Common myeloid progenitor, CD34-positive (primary cell): ENCODE measurements at regions not wholly inside any gene's neighbourhood (a gene's known extent, or its start where the extent isn't known, plus 50 kb on each side); places are given as distances from the start of the nearest gene placed in this dataset.

Source experiments
- CTCF ChIA-PET: fragments of 350-600 bp; sonication (Branson Sonifier 250); formaldehyde crosslinking; loops from one replicate; lab custom pipeline; 2021; ENCODE audit warnings: antibody characterized with exemption; lab: Charles Lee
- POLR2A ChIA-PET: fragments of 350-600 bp; sonication (Branson Sonifier 250); formaldehyde crosslinking; loops from one replicate; lab custom pipeline; 2021; ENCODE audit warnings: antibody characterized with exemption; lab: Charles Lee
- DNase-seq, 3 donors: peaks; one replicate each; pipeline versions ENCODE4 v3.0.0 to v3.0.0-alpha.2; 2013
- H3K27ac ChIP-seq, 2 experiments: 1 replicate in 1 of 2; 2 replicates in 1 of 2; pipeline ENCODE4 v1.7.0; 2013; ENCODE audit warnings: inconsistent platforms in 2 of 2, low read length in 2 of 2, mild to moderate bottlenecking in 2 of 2, low read depth in 1 of 2, moderate library complexity in 1 of 2; ENCODE audit not compliant: severe bottlenecking in 2 of 2, insufficient read depth in 1 of 2, poor library complexity in 1 of 2
- H3K27me3 ChIP-seq, 5 experiments: replicated peaks in 2 of 5; 1 replicate in 3 of 5; 2 replicates in 2 of 5; pipeline versions ENCODE4 v1.6.1 to v1.7.0; 2013; ENCODE audit warnings: low read length in 4 of 5, mild to moderate bottlenecking in 2 of 5, moderate library complexity in 2 of 5, inconsistent platforms in 1 of 5; ENCODE audit not compliant: insufficient read depth in 5 of 5, control insufficient read depth in 4 of 5
- H3K36me3 ChIP-seq, 4 experiments: 1 replicate in 2 of 4; 2 replicates in 2 of 4; pipeline versions ENCODE4 v1.6.1 to v1.7.0; 2013; ENCODE audit warnings: low read length in 3 of 4, control low read depth in 1 of 4, mild to moderate bottlenecking in 1 of 4; ENCODE audit not compliant: control insufficient read depth in 4 of 4, insufficient read depth in 4 of 4
- H3K4me1 ChIP-seq, 4 experiments: 1 replicate in 3 of 4; 2 replicates in 1 of 4; pipeline versions ENCODE4 v1.6.1 to v1.7.1; 2013; ENCODE audit warnings: low read length in 3 of 4, mild to moderate bottlenecking in 3 of 4, control low read depth in 1 of 4, inconsistent platforms in 1 of 4, moderate library complexity in 1 of 4; ENCODE audit not compliant: control insufficient read depth in 4 of 4, insufficient read depth in 4 of 4; ENCODE audit errors: control extremely low read depth in 1 of 4
- H3K4me3 ChIP-seq, 7 experiments: 1 replicate in 4 of 7; 2 replicates in 3 of 7; pipeline versions ENCODE4 v1.5.1 to v1.7.0; 2013; ENCODE audit warnings: mild to moderate bottlenecking in 7 of 7, low read length in 6 of 7, moderate library complexity in 6 of 7, inconsistent platforms in 2 of 7, low read depth in 2 of 7, control low read depth in 1 of 7; ENCODE audit not compliant: insufficient read depth in 4 of 7, control insufficient read depth in 1 of 7; ENCODE audit errors: extremely low read depth in 1 of 7
- H3K9me3 ChIP-seq, 5 experiments: 1 replicate in 4 of 5; 2 replicates in 1 of 5; pipeline versions ENCODE4 v1.6.1 to v1.7.1; 2013; ENCODE audit warnings: low read length in 4 of 5, mild to moderate bottlenecking in 2 of 5, inconsistent platforms in 1 of 5, low read depth in 1 of 5, moderate library complexity in 1 of 5; ENCODE audit not compliant: control insufficient read depth in 4 of 5, insufficient read depth in 2 of 5; ENCODE audit errors: control extremely low read depth in 1 of 5
- WGBS: methylation state at CpG from one replicate; pipeline ENCODE4 v1.1.5; 2013; ENCODE audit not compliant: insufficient coverage; 5-methylcytosine and 5-hydroxymethylcytosine counted together

- Histone ChIP-seq H3K27me3 (no peaks in the 10 kb centered on the region), H3K4me3 (no peak overlapping the region), H3K9me3 (peaks cover 0 to 11% (median 2%) of the 10 kb centered on the region in 5 experiments), H3K27ac (no peak overlapping the region), H3K4me1 (no peaks in the 10 kb centered on the region), H3K36me3 (no peaks in the 10 kb centered on the region)
- DNase-seq, result no peak
- ChIA-PET CTCF (no interaction called here), POLR2A (no interaction called here)
Observed at GRCh38 chr10:9685596-9685995, 1332.1 kb upstream of the CELF2 start.

GRCh38 chr10:9688711-9689110, 1329.0 kb upstream of the CELF2 start:
- CTCF ChIA-PET, result no interaction called here
- H3K36me3 ChIP-seq, result no peaks in the 10 kb centered on the region
- no peak for DNase-seq
- POLR2A ChIA-PET, result no interaction called here
- no peaks in the 10 kb centered on the region for H3K27me3 ChIP-seq
- no peak overlapping the region for H3K27ac ChIP-seq
- H3K4me3 ChIP-seq, result no peak overlapping the region
- peaks cover 0 to 3% (median 0%) of the 10 kb centered on the region in 5 experiments for H3K9me3 ChIP-seq
- H3K4me1 ChIP-seq, result no peaks in the 10 kb centered on the region

- no peak overlapping the region for H3K4me3 ChIP-seq
- H3K27ac ChIP-seq, result peak overlapping the region; percentile 34 to 40
- H3K4me1 ChIP-seq, result peaks cover 0 to 8% (median 2%) of the 10 kb centered on the region in 4 experiments
- WGBS, result no CpG with 5 or more reads among the region's 3 CpGs
- CTCF ChIA-PET, result no interaction called here
- no peaks in the 10 kb centered on the region for H3K27me3 ChIP-seq
- H3K9me3 ChIP-seq, result peaks cover 0 to 7% (median 0%) of the 10 kb centered on the region in 5 experiments
- POLR2A ChIA-PET, result no interaction called here
- peak; percentile 9 to 62 (median 45) for DNase-seq
- H3K36me3 ChIP-seq, result no peaks in the 10 kb centered on the region
Observed at GRCh38 chr10:9707216-9707615, 1310.5 kb upstream of the CELF2 start.

- WGBS, result 85% methylated on average over 3 of the region's 3 CpGs
- no peak overlapping the region for H3K27ac ChIP-seq
- POLR2A ChIA-PET, result no interaction called here
- no peaks in the 10 kb centered on the region for H3K27me3 ChIP-seq
- H3K36me3 ChIP-seq, result no peaks in the 10 kb centered on the region
- peaks cover 0 to 8% (median 2%) of the 10 kb centered on the region in 4 experiments for H3K4me1 ChIP-seq
- H3K4me3 ChIP-seq, result no peak overlapping the region
- no peak for DNase-seq
- H3K9me3 ChIP-seq, result peaks cover 0 to 19% (median 7%) of the 10 kb centered on the region in 5 experiments
- CTCF ChIA-PET, result no interaction called here
Observed at GRCh38 chr10:9709849-9710248, 1307.8 kb upstream of the CELF2 start.

- H3K4me1 ChIP-seq, result peaks cover 0 to 1% (median 0%) of the 10 kb centered on the region in 4 experiments
- H3K4me3 ChIP-seq, result no peak overlapping the region
- H3K27me3 ChIP-seq, result no peaks in the 10 kb centered on the region
- ChIA-PET POLR2A (no interaction called here), CTCF (no interaction called here)
- H3K36me3 ChIP-seq, result no peaks in the 10 kb centered on the region
- peaks cover 0 to 19% (median 8%) of the 10 kb centered on the region in 5 experiments for H3K9me3 ChIP-seq
- peak in 1 of 3 donors; percentile 6 for DNase-seq
- no peak overlapping the region for H3K27ac ChIP-seq
Observed at GRCh38 chr10:9712393-9712792, 1305.3 kb upstream of the CELF2 start.

- Histone ChIP-seq H3K4me1 (no peaks in the 10 kb centered on the region), H3K36me3 (no peaks in the 10 kb centered on the region), H3K27ac (no peak overlapping the region), H3K4me3 (no peak overlapping the region), H3K27me3 (no peaks in the 10 kb centered on the region), H3K9me3 (peaks cover 0 to 2% (median 0%) of the 10 kb centered on the region in 5 experiments)
- no peak for DNase-seq
- CTCF ChIA-PET, result no interaction called here
- WGBS, result no CpG with 5 or more reads among the region's 2 CpGs
- POLR2A ChIA-PET, result no interaction called here
Observed at GRCh38 chr10:9719246-9719645, 1298.4 kb upstream of the CELF2 start.

- DNase-seq, result no peak
- ChIA-PET CTCF (no interaction called here), POLR2A (no interaction called here)
Observed at GRCh38 chr10:9733766-9734165, 1283.9 kb upstream of the CELF2 start.

More at GRCh38 chr10:9733766-9734165, 1283.9 kb upstream of the CELF2 start:
- Histone ChIP-seq H3K9me3 (peaks cover 0 to 8% (median under 1%) of the 10 kb centered on the region in 5 experiments), H3K4me3 (no peak overlapping the region), H3K36me3 (no peaks in the 10 kb centered on the region), H3K27ac (no peak overlapping the region), H3K4me1 (no peaks in the 10 kb centered on the region), H3K27me3 (no peaks in the 10 kb centered on the region)
- no CpG with 5 or more reads among the region's 1 CpG for WGBS
